HG02840 (cell line): ENCODE measurements at regions not wholly inside any gene's neighbourhood (a gene's known extent, or its start where the extent isn't known, plus 50 kb on each side); places are given as distances from the start of the nearest gene placed in this dataset.
"Not testable (repeated sequence)": the region's sequence is repeated elsewhere in the genome, so short reads cannot be mapped to it uniquely, and the experiment has no call there.

ENCODE experiments used
- ATAC-seq: cut with Tn5 transposase; IDR thresholded peaks from one replicate; pipeline ENCODE4 v1.9.1; 2021; ENCODE audit warnings: mild to moderate bottlenecking, moderate library complexity, moderate number of reproducible peaks; ENCODE audit not compliant: unreplicated experiment, low FRiP score

- ATAC-seq = no peak
Measured at GRCh38 chr5:112570708-112571444, 151.8 kb upstream of the EPB41L4A start.

GRCh38 chr5:112573441-112573840 is 154.4 kb upstream of the EPB41L4A start:
- no peak for ATAC-seq

- no peak for ATAC-seq
Measured at GRCh38 chr5:112574536-112574935, 155.5 kb upstream of the EPB41L4A start.

GRCh38 chr5:112576298-112576925 is 157.3 kb upstream of the EPB41L4A start:
- ATAC-seq = no peak

GRCh38 chr5:112579599-112580170 is 158.0 kb upstream of the APC start:
- ATAC-seq = no peak

GRCh38 chr5:112581811-112582320 is 155.8 kb upstream of the APC start:
- ATAC-seq = no peak

- ATAC-seq = no peak
Measured at GRCh38 chr5:112583166-112583565, 154.5 kb upstream of the APC start.

GRCh38 chr5:112584781-112585180 is 152.9 kb upstream of the APC start:
- ATAC-seq = no peak

- ATAC-seq = no peak
Measured at GRCh38 chr5:112586596-112587062, 151.1 kb upstream of the APC start.

GRCh38 chr5:112590858-112591257 is 146.8 kb upstream of the APC start:
- not testable (repeated sequence) for ATAC-seq

GRCh38 chr5:112594095-112594850 is 143.4 kb upstream of the APC start:
- ATAC-seq = no peak

- ATAC-seq = no peak
Measured at GRCh38 chr5:112594941-112595340, 142.7 kb upstream of the APC start.

- ATAC-seq = no peak
Measured at GRCh38 chr5:112597831-112598230, 139.9 kb upstream of the APC start.

- ATAC-seq = not testable (repeated sequence)
Measured at GRCh38 chr5:112600510-112600909, 137.2 kb upstream of the APC start.

GRCh38 chr5:112604732-112605630 is 132.7 kb upstream of the APC start:
- no peak for ATAC-seq

GRCh38 chr5:112608975-112609374 is 128.7 kb upstream of the APC start:
- no peak for ATAC-seq

- no peak for ATAC-seq
Measured at GRCh38 chr5:112612663-112613062, 125.0 kb upstream of the APC start.

GRCh38 chr5:112614285-112614684 is 123.4 kb upstream of the APC start:
- ATAC-seq = no peak

- no peak for ATAC-seq
Measured at GRCh38 chr5:112614986-112615385, 122.7 kb upstream of the APC start.
